HG02885 (cell line): ENCODE measurements at regions not wholly inside any gene's neighbourhood (a gene's known extent, or its start where the extent isn't known, plus 50 kb on each side); places are given as distances from the start of the nearest gene placed in this dataset.

Experiments used
- ATAC-seq: cut with Tn5 transposase; IDR thresholded peaks from one replicate; pipeline ENCODE4 v1.9.1; 2021; ENCODE audit warnings: mild to moderate bottlenecking; ENCODE audit not compliant: unreplicated experiment, poor library complexity

GRCh38 chr5:125549322-125549911 is 803.0 kb upstream of the ZNF608 start:
- no peak for ATAC-seq

DNA sequence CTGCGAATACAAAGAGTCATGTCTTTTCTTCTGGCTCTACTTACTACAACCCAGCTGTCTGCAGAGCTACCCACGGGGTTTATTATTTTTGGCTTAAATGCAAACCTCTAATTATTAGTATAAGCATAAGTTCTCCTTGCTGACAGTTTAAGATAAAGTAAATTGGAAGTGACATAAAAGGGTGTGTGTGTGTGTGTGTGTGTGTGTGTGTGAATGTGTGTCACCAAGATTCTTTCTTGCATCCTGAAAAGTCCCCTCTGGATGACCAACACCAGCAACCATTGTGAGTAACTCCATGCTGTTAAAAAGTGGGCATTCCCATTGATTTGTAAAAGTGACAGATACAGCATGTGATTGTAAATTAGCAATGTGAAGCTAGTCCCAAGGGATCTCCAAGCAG is 803.8 kb upstream of the ZNF608 start:
- no peak for ATAC-seq

DNA sequence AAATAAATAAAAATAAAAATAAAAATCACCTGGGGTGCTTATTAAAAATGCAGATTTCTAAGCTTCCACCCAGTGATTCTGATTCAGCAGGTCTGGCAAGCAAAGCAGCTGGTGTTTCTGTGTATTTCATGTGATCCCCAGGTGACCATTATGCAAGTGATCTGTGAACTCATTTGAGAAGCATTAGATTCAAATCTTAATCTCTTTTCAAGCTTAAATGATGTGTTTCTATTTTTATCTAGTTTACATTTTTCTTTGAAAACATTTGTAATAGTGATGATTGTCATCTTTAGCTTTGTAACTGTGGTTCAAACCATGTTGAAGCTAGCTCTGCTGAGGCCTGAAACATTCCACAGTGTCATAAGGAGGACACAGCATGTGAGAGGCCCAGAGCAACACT is 804.8 kb upstream of the ZNF608 start:
- ATAC-seq: no peak

GRCh38 chr5:125551797-125552196 is 805.4 kb upstream of the ZNF608 start:
- ATAC-seq: no peak

DNA sequence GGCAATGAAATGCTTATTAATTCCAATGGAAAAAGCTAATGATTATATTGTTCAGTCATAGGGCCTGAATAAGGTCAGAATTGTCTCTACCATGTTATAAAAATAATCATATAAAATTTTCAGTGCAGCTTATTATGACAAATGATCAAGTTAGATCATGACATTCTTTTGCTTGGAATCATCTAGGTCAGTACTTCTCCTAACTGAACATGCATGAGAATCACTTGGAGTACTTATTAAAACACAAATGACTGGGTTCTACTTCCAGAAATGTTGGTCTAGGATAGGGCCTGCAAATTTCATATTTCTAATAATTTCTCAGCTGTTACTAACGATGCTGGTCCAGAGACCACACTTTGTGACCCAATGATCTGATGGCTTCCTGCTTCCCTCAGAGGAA is 806.0 kb upstream of the ZNF608 start:
- ATAC-seq: no peak

GRCh38 chr5:125554355-125554754 is 807.9 kb upstream of the ZNF608 start:
- no peak for ATAC-seq

DNA sequence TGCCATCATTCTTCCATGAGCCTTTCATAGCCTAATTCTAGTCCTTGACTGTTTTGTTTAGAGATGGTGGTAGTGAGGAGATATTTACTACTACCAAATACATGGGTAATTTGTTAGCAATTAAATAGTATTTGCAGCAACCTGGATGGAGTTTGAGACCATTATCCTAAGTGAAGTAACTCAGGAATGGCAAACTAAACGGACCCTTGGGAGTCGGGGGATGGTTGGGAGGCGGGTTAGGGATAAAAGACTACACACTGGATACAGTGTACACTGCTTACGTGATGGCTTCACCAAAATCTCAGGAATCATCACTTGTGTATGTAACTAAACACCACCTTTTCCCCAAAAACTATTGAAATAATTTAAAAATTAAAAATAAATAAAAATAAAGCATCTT is 809.2 kb upstream of the ZNF608 start:
- ATAC-seq: no peak

DNA sequence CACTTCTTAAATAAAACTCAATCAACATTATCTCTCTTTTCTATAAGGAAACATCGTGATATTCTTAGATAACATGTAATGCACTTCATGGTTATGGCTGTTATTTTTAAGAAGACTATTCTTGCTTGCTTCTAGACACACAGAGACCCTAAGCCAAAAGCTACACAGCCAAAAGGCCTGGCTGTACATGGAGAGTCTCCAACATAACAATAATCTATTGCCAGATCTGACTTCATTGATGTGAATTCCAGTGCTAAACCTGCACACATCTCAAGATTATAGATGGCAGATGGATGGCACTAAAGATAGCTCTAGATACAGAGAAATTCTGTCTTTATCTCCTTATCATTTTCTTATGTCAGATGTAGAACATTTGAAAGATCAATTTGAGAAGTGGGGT is 811.6 kb upstream of the ZNF608 start:
- no peak for ATAC-seq

GRCh38 chr5:125558466-125558865 is 812.0 kb upstream of the ZNF608 start:
- ATAC-seq: no peak

GRCh38 chr5:125559296-125559695 is 812.9 kb upstream of the ZNF608 start:
- no peak for ATAC-seq

- no peak for ATAC-seq
Observed at GRCh38 chr5:125560476-125561225, 814.2 kb upstream of the ZNF608 start.

DNA sequence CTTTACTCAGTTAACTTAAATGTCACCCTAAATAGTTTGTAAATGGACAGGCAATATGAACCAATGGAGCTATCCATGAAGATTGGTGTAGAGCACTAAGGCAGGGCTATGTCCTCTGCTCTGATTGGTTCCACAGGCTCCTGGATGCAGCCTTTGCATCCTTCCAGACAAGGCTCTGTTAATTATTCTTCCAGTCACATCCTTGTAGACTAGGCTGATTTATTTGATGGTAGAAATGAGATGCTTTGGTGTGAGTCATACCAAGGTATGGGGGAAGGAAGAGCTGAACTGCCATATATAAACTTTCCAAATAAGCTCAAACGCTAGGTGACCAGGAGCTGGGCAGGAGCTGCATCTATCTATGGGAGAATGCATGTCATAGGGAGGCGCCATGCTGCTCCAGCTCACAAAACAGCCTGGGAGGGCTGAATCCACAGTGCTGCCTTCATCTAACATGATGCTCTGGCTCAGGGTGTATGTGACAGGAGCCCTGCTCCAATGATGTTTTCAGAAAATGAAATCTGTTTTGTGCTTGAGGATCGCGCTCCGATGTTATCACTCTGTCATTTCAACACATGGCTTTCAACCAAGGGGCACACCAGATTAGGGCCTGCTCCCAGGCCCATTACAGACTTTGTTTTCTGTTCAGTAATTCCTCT is 818.0 kb upstream of the ZNF608 start:
- no peak for ATAC-seq

- no peak for ATAC-seq
Observed at GRCh38 chr5:125574491-125575044, 828.1 kb upstream of the ZNF608 start.

DNA sequence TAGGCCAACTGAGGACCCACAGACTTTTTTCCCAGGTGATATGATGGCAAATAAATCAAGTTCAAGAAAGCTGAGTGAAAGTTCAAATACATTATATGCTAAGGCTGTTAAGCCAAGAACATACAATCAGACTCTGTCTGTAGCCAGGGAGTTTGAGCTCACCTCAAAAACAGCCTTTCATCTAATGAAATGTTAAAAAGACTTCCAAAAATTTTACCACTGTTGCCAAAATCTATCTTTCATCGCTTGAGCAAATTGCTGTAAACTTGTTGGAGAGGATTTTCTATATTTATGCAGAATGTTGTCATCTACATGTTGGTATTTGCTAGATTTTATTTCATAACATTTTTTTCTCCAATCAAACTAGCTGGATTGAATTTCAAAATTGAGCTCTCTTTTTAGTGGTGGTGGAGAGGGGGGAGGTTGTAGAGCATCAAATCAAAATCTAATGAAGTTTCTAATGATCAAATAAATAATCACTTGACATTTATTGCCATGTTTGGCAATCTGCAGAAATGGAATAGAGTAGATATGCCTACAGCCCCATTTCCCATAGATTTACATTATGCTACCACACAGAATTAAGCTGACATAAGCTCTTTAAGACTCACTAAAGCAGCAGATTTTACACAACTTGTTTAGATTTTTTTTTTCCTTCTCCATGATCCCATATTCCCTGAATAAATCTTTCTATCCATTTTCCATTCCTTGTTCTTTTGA is 828.9 kb upstream of the ZNF608 start:
- no peak for ATAC-seq

- no peak for ATAC-seq
Observed at GRCh38 chr5:125575891-125576505, 829.6 kb upstream of the ZNF608 start.

DNA sequence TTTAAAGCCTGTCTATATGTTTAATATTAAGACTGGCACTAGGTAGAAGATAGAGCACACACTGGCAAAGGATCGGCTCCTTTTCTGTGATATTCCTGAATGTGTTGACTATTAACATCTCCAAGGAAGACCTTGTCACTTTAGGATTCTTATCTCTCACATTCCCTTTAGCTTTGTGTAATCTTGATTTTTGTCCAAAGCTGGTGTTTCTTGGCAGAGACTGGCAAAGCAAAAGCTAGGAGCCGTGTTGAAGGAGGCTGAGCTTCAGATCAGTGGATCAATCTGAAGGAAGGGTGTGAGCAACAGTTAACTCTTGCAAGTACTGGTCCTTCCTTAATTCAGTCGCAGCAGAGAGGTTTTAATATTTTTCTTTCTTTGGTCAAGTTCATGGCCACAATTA is 830.4 kb upstream of the ZNF608 start:
- no peak for ATAC-seq

- ATAC-seq: no peak
Observed at GRCh38 chr5:125578551-125578950, 832.1 kb upstream of the ZNF608 start.

GRCh38 chr5:125579182-125579581 is 832.7 kb upstream of the ZNF608 start:
- no peak for ATAC-seq

GRCh38 chr5:125581311-125581710 is 834.9 kb upstream of the ZNF608 start:
- ATAC-seq: no peak

- no peak for ATAC-seq
Observed at GRCh38 chr5:125582352-125582751, 835.9 kb upstream of the ZNF608 start.
